A673 (cell line): ENCODE measurements at regions not wholly inside any gene's neighbourhood (a gene's known extent, or its start where the extent isn't known, plus 50 kb on each side); places are given as distances from the start of the nearest gene placed in this dataset.

ENCODE experiments used
- BruUV-seq: library from RNA; stranded (reverse); fragments of 400-500 nt; replicated peaks from 2 replicates; lab custom pipeline; 2021; lab: Mats Ljungman, UMichigan
- CTCF ChIA-PET: fragments of 300-600 bp; sonication (Branson Sonifier 250); formaldehyde crosslinking; loops from one replicate; lab custom pipeline; 2022; ENCODE audit warnings: antibody characterized with exemption; lab: Charles Lee
- POLR2A ChIA-PET: fragments of 300-600 bp; sonication (Branson Sonifier 250); formaldehyde crosslinking; loops from one replicate; lab custom pipeline; 2022; ENCODE audit warnings: antibody characterized with exemption; ENCODE audit not compliant: low non-redundant PET; lab: Charles Lee
- DNase-seq: peaks from one replicate; pipeline ENCODE4 v3.0.0-alpha.2; 2015; ENCODE audit warnings: low spot score
- H3K27ac ChIP-seq: fragments of 200-600 bp; sonication (generic); 2 replicates; pipeline ENCODE4 v1.5.1; 2016; ENCODE audit warnings: mixed run types, low read depth, mild to moderate bottlenecking, mixed read lengths, antibody characterized with exemption, low read length; ENCODE audit not compliant: poor library complexity, severe bottlenecking
- H3K27me3 ChIP-seq: fragments of 200-600 bp; sonication (generic); replicated peaks from 2 replicates; pipeline ENCODE4 v1.6.1; 2017; ENCODE audit warnings: mixed run types, low read depth, mild to moderate bottlenecking, mixed read lengths, antibody characterized with exemption, low read length; ENCODE audit not compliant: insufficient read depth, poor library complexity
- H3K36me3 ChIP-seq: fragments of 200-600 bp; sonication (generic); 2 replicates; pipeline ENCODE4 v1.6.1; 2016; ENCODE audit warnings: mixed run types, mild to moderate bottlenecking, mixed read lengths, antibody characterized with exemption, low read length; ENCODE audit not compliant: insufficient read depth, poor library complexity, severe bottlenecking
- H3K4me1 ChIP-seq: fragments of 200-600 bp; sonication (generic); 2 replicates; pipeline ENCODE4 v1.6.1; 2017; ENCODE audit warnings: mixed run types, mild to moderate bottlenecking, mixed read lengths, antibody characterized with exemption, low read length; ENCODE audit not compliant: insufficient read depth, poor library complexity, severe bottlenecking
- H3K4me3 ChIP-seq: fragments of 200-600 bp; sonication (generic); 2 replicates; pipeline ENCODE4 v1.5.1; 2016; ENCODE audit warnings: low read depth, mixed run types, mild to moderate bottlenecking, mixed read lengths, low read length; ENCODE audit not compliant: poor library complexity, severe bottlenecking
- H3K9me3 ChIP-seq: fragments of 200-600 bp; sonication (generic); 2 replicates; pipeline ENCODE4 v1.6.1; 2016; ENCODE audit warnings: mixed run types, low read depth, mild to moderate bottlenecking, mixed read lengths, antibody characterized with exemption, low read length; ENCODE audit not compliant: poor library complexity, severe bottlenecking
- CTCF ChIP-seq: fragments of 300-800, 200-600 bp; sonication (generic); conservative IDR thresholded peaks from 2 replicates; pipeline ENCODE4 v1.5.1; 2017; ENCODE audit warnings: low read depth, mild to moderate bottlenecking, antibody characterized with exemption, low read length, moderate library complexity, mixed read lengths
- EZH2 ChIP-seq: fragments of 200-600 bp; sonication (generic); IDR thresholded peaks from 2 replicates; pipeline ENCODE4 v1.6.1; 2017; ENCODE audit warnings: borderline replicate concordance, low read depth, mild to moderate bottlenecking, mixed read lengths, antibody characterized with exemption, low read length; ENCODE audit not compliant: poor library complexity, severe bottlenecking
- intact Hi-C: fragments of 100-400 bp; cut with micrococcal nuclease; formaldehyde crosslinking; loops from one replicate; pipeline ENCODE4 v1.10.0; 2022; ENCODE audit not compliant: unreplicated experiment

GRCh38 chr4:126560794-126561193, 1072.0 kb upstream of the INTU start:
- DNase-seq = no peak
- no peaks in the 10 kb centered on the region for H3K27me3 ChIP-seq
- no peak overlapping the region for H3K27ac ChIP-seq
- no peaks in the 10 kb centered on the region for H3K9me3 ChIP-seq
- TF ChIP-seq EZH2 (no peak), CTCF (no peak)
- H3K36me3 ChIP-seq = no peaks in the 10 kb centered on the region
- no peaks in the 10 kb centered on the region for H3K4me1 ChIP-seq
- no peak overlapping the region for H3K4me3 ChIP-seq
- CTCF ChIA-PET = no interaction called here
- intact Hi-C loops = no loop called here
- POLR2A ChIA-PET = no interaction called here
- no TSS peak for BruUV-seq

- H3K27me3 ChIP-seq = no peaks in the 10 kb centered on the region
- no peaks in the 10 kb centered on the region for H3K4me1 ChIP-seq
- intact Hi-C loops = no loop called here
- H3K9me3 ChIP-seq = no peaks in the 10 kb centered on the region
- H3K36me3 ChIP-seq = no peaks in the 10 kb centered on the region
- no peak overlapping the region for H3K27ac ChIP-seq
- no peak for DNase-seq
- TF ChIP-seq EZH2 = no peak
- TF ChIP-seq CTCF = no peak
- no TSS peak for BruUV-seq
- no peak overlapping the region for H3K4me3 ChIP-seq
- POLR2A ChIA-PET = no interaction called here
- CTCF ChIA-PET = no interaction called here
These were observed 1069.4 kb upstream of the INTU start for GRCh38 chr4:126563389-126563788.

- H3K4me3 ChIP-seq = no peak overlapping the region
- H3K27me3 ChIP-seq = no peaks in the 10 kb centered on the region
- H3K9me3 ChIP-seq = no peaks in the 10 kb centered on the region
- TF ChIP-seq EZH2 = no peak
- TF ChIP-seq CTCF = no peak
- no peaks in the 10 kb centered on the region for H3K36me3 ChIP-seq
- intact Hi-C loops = no loop called here
- no TSS peak for BruUV-seq
- POLR2A ChIA-PET = no interaction called here
- no peak for DNase-seq
- no peak overlapping the region for H3K27ac ChIP-seq
- CTCF ChIA-PET = no interaction called here
- H3K4me1 ChIP-seq = peaks cover 5% of the 10 kb centered on the region
These were observed 1068.4 kb upstream of the INTU start for GRCh38 chr4:126564283-126564854.
